Forelimb muscle (tissue), 1 donor: ENCODE measurements at regions not wholly inside any gene's neighbourhood (a gene's known extent, or its start where the extent isn't known, plus 50 kb on each side); places are given as distances from the start of the nearest gene placed in this dataset.
"Not testable (repeated sequence)": the region's sequence is repeated elsewhere in the genome, so short reads cannot be mapped to it uniquely, and the experiment has no call there.

ENCODE experiments used
- DNase-seq: peaks from one replicate; pipeline ENCODE4 v3.0.0-alpha.2; 2013; ENCODE audit warnings: low read depth

DNA sequence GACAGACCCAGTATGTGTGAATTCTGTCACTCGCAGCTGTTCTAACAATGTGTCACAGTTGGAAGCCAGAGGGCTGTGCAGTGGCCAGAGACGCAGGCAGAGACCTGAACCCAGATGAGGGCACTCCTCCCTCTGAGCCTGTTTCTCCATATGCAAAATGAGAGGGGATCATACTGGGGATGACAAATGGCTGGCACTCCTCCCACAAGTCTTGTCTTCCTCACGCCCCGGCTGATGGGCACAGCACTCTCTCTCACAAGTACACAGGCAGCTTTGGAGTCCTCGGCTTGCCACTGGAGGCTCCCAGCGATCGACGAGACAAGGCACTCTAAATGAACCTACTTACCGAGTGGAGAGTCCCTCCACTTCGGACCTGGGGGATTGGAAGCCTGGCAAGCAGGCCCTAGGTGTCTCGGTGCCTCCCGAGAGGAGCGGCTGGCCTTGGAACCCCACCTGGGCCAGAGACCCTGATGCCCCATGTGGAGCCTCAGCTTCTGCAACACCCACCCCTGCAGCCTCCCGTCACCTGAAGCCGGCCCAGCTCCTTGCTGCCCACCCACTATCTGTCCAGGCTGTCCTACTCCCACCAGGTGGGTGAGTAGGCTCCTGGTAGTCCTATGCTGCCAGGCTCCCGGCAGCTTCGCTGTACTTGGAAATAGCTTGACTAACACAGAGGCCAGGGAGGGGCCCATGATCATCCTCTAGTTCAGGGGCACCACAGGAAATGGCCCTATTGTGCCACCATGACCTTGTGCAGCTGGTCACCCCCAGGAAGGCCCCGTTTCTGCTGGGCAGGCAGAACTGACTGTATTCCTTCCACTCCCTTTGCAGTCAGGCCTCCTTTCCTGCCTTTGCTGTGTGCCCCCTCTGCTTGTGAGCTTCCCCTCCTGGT is 65.0 kb upstream of the IQSEC1 start:
- no peak for DNase-seq

- DNase-seq = not testable (repeated sequence)
Observed at GRCh38 chr3:13136848-13137247, 63.6 kb upstream of the IQSEC1 start.

DNA sequence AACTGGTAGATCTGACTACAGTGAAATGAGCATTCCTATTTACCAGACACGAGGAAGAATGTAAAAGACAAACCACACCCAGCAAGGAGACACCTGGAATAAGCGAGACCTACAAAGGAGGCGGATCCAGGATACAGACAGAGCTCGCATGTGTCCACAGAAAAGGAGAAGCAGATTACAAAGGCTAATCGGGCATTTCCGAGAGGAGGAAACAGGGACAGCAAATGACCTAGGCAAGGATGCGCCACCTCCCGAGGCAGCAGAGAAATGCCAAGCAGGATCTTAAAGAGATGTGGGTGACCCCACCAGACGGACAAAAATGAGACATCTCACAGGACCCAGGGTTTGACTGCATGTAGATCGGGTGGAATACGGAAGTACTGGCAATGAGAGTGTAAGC is 63.2 kb upstream of the IQSEC1 start:
- DNase-seq = no peak

DNA sequence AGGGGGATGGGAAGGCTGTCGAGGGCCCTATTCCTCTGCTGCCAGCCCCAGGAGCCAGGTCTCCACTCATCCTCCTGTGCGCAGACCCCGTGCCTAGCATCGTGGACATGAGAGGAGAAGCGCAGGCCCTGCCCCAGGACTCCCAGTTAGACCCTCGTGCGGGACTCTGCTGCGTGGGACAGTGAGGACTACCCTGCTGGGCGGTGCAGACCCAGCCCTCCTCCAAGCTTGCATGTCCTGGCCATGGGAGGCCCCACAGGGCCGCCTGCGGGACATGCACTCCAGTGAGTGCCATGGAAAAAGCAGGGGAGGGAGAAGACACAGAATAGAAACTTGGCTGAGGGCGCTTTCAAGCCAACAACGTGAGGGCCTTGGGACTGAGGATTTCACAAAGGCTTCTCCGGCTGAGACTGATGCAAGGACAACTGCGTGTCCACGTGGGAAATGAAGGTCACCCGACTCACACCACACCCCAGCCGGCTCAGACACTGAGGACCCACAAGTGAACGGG is 62.6 kb upstream of the IQSEC1 start:
- no peak for DNase-seq

GRCh38 chr3:13135251-13135810 is 62.1 kb upstream of the IQSEC1 start:
- DNase-seq = no peak

DNA sequence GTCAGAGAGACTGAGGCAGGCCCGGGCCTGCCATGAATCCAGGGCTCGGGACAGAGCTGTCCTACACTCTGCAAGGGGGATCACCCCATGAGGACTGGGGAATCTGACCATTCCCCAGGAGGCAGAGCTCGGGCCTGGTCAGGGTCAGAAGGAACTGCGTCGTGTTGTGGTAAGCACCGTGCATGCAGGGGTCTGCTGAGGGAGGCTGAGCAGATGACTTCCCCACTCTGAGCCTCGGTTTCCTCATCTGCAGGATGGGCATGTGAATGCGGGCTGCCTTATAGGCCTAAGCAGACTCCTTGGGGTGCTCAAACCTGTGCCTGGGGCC is 61.6 kb upstream of the IQSEC1 start:
- no peak for DNase-seq

GRCh38 chr3:13134166-13134878 is 61.1 kb upstream of the IQSEC1 start:
- no peak for DNase-seq

DNA sequence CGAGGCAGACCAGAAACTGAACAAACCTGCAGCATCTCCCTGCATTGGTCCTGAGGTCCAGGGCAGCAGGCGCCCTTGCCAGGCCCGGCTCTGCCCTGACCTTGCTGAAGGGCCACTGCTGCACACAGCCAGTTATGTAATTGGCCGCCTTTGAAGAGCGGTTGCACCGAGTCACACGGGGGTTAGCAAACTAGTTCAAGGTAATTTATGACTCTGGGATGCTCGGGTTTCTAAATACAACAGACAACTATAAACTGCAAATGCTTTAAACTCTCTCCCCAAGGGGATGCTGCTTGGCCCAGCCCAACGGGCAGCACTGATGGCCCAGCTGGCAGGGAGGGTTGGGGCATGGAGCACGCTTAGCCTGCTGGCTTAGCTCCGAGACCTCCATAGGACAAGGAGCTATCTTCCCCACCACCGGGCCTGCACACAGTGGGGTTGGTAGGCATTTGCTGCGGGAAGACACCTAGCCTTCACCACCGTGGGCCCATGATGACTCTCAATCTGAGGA is 60.3 kb upstream of the IQSEC1 start:
- DNase-seq = no peak

- no peak for DNase-seq
Observed at GRCh38 chr3:13132731-13133410, 59.6 kb upstream of the IQSEC1 start.

DNA sequence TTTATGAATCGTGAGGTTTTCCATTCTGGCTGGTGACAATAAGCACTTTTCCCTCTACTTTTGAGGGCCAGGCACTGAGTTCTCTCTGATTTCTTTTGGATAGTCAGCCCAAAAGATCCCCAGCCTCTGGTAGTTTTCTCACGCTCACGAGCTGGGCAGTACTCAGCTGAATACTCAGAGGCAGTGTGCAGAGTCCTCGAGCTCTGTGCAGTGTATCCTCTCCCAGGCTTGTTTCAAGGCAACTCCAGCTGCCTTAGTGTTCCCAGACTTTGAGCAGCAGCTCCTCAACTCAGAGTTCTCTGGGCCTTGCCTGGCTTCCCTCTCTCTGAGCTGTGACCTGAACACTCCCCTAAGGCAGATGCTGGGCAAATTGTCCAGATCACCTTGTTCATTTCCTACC is 59.1 kb upstream of the IQSEC1 start:
- DNase-seq = no peak

DNA sequence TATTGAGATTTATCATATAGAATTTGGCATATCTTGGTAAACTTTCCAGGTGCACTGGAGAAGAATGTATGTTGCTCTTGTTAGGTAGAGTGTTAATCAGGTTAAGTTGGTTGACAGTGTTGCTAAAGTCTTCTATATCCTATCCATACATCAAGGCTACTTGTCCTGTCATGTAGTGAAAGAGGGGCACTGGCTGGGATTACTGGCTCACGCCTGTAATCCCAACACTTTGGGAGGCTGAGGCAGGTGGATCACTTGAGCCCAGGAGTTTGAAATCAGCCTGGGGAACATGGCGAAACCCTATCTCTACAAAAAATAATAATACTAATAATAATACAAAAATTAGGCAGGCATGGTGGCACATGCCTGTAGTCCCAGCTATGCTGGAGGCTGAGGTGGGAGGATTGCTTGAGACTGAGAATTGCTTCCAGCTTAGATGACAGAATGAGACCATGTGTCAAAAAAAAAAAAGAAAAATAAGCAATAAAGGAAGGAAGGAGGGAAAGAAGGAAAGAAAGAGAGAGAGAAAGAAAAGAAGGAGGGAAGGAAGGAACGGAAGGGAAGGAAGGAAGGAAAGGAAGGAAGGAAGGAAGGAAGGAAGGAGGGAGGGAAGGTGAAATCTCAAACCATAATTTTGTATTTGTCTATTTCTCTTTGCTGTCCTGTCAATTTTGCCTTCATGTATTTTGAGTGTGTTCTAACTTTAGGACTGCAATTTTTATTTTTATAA is 57.4 kb upstream of the IQSEC1 start:
- no peak for DNase-seq

GRCh38 chr3:13125092-13126015 is 52.1 kb upstream of the IQSEC1 start:
- DNase-seq = no peak

GRCh38 chr3:13124631-13125030 is 51.4 kb upstream of the IQSEC1 start:
- DNase-seq = no peak

DNA sequence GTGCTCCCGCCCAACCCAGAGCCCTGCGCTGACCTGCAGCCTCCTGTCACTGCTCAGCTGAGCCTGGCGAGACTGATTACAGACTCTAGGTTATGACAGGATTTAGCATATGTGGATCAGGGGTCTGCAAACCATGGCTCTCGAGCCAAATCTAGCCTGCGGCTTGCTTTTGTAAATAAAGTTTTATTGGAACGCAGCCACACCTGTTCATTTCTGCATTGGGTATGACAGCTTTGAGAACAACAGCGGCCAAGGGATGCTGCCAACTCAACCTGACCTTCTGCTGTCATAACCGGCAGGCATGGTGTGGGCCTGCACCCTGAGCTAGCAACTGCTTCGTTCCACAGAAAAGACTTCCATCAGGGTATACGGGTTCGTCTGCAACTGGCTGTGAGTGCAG is 50.5 kb upstream of the IQSEC1 start:
- no peak for DNase-seq

DNA sequence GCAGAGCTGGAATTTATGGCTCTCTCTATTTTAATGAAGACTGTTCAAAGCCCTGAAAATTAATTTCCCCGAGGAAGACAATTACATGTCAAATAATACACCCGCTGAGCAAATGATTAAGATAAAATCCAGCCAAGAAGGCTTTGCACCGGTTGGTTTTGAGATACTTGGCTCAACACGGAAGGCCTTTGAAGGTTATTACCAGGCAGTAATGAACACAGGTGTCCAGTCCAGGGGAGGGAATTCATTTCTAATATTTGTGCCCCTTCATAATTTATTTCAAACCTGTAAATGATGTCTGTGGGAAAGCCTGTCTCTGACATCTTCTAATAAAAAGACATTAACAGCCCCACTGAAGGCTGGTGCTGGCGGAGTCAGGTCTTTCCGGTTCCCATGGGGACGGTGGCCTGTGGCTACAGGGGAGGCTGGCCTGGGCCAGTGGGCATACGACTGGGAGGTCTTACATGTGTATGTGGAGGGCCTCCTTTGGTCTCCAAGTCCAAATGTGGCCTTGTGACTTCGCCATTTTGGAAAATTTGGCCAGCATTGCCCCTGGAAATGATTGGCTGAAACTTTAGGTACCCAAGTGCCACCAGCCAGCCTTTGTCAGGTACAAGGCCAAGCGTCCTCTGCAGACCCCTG is 49.9 kb upstream of the IQSEC1 start:
- DNase-seq = no peak
